OCI-LY1 (cell line): ENCODE measurements at regions not wholly inside any gene's neighbourhood (a gene's known extent, or its start where the extent isn't known, plus 50 kb on each side); places are given as distances from the start of the nearest gene placed in this dataset.

Experiments used
- H2AFZ ChIP-seq: fragments of 200-600 bp; sonication (generic), shearing (Covaris generic); 2 replicates; pipeline ENCODE4 v1.6.0; 2014; ENCODE audit warnings: antibody characterized with exemption, mild to moderate bottlenecking, low read length
- H3F3A ChIP-seq: fragments of 200-600 bp; sonication (generic), shearing (Covaris generic); 2 replicates; pipeline ENCODE4 v1.6.0; 2014; ENCODE audit warnings: mild to moderate bottlenecking, antibody characterized with exemption, low read length, moderate library complexity; ENCODE audit not compliant: insufficient read depth
- H3K27ac ChIP-seq: fragments of 200-600 bp; sonication (generic); 2 replicates; pipeline ENCODE4 v1.5.1; 2014; ENCODE audit warnings: low read length, mixed run types, mild to moderate bottlenecking, low read depth; ENCODE audit not compliant: poor library complexity, severe bottlenecking
- H3K27me3 ChIP-seq: fragments of 200-600 bp; sonication (generic); 2 replicates; pipeline ENCODE4 v1.6.0; 2014; ENCODE audit warnings: antibody characterized with exemption, mild to moderate bottlenecking, low read length, moderate library complexity; ENCODE audit not compliant: insufficient read depth
- H3K36me3 ChIP-seq: fragments of 200-600 bp; sonication (generic); 2 replicates; pipeline ENCODE4 v1.6.1; 2014; ENCODE audit warnings: mild to moderate bottlenecking, antibody characterized with exemption, low read length, moderate library complexity, mixed read lengths; ENCODE audit not compliant: insufficient read depth
- H3K4me1 ChIP-seq: fragments of 200-600 bp; sonication (generic); 2 replicates; pipeline ENCODE4 v1.5.1; 2014; ENCODE audit warnings: mild to moderate bottlenecking, low read length, moderate library complexity; ENCODE audit not compliant: insufficient read depth, severe bottlenecking
- H3K4me2 ChIP-seq: fragments of 200-600 bp; sonication (generic), shearing (Covaris generic); 2 replicates; pipeline ENCODE4 v1.6.1; 2014; ENCODE audit warnings: low read length
- H3K4me3 ChIP-seq: fragments of 200-600 bp; sonication (generic); 2 replicates; pipeline ENCODE4 v1.5.1; 2014; ENCODE audit warnings: low read length, low read depth, mild to moderate bottlenecking, mixed read lengths; ENCODE audit not compliant: poor library complexity, severe bottlenecking
- H3K79me2 ChIP-seq: fragments of 200-600 bp; shearing (Covaris generic); 2 replicates; pipeline ENCODE4 v1.6.1; 2016; ENCODE audit warnings: mixed run types, low read length, mixed read lengths; ENCODE audit not compliant: insufficient read depth
- H3K9ac ChIP-seq: fragments of 200-600 bp; sonication (generic), shearing (Covaris generic); 2 replicates; pipeline ENCODE4 v1.6.1; 2014; ENCODE audit warnings: mild to moderate bottlenecking, low read length, mixed read lengths
- H3K9me2 ChIP-seq: fragments of 200-600 bp; sonication (generic), shearing (Covaris generic); 2 replicates; pipeline ENCODE4 v1.6.1; 2014; ENCODE audit warnings: low read depth, mild to moderate bottlenecking, low read length, mixed read lengths
- H3K9me3 ChIP-seq: fragments of 200-600 bp; shearing (Covaris generic); 2 replicates; pipeline ENCODE4 v1.6.1; 2014; ENCODE audit warnings: low read length, mixed read lengths
- H4K20me1 ChIP-seq: fragments of 200-600 bp; sonication (generic), shearing (Covaris generic); 2 replicates; pipeline ENCODE4 v1.6.0; 2016; ENCODE audit warnings: mild to moderate bottlenecking, low read length; ENCODE audit not compliant: insufficient read depth
- EZH2 ChIP-seq: fragments of 200-600 bp; sonication (generic), shearing (Covaris generic); IDR thresholded peaks from 2 replicates; pipeline ENCODE4 v1.8.0; 2017; ENCODE audit warnings: borderline replicate concordance, mixed run types, mild to moderate bottlenecking, antibody characterized with exemption, low read length, moderate library complexity, mixed read lengths
- TF ChIP-seq, protein P1 (sequence below): fragments of 200-600 bp; sonication (generic), shearing (Covaris generic); IDR thresholded peaks from 2 replicates; pipeline ENCODE4 v1.5.1; 2017; ENCODE audit warnings: mild to moderate bottlenecking, antibody characterized with exemption, low read length, moderate library complexity, mixed read lengths

DNA sequence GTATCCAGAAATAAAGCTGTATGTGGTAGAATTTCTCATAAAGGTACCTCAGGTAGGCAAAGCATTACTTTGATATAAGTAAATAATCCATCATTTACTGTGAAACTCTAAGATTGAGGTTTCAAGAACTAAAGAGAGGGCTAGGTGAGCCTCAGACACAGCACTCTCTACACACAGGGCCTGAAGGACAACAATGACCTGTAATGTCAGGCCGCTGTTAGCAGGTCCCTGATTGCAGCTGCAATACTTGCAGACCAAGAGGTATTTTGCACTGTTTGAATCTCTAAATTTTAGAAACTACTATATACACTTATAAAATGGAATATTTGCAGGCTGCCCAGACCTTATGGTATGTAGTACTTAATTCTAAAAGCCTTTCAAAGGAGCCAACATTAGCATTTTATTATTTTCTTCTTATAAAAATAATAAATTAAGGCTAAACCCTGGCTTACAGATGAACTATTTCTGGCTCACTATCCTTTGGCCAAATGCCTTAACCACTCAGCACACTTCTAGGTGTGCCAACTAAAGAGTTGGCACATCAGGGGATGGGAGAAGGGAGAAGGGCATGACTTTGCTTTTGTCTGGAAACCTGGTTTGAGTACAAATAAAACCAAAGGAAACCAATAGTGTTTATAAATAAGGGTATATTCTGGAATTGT is 66.7 kb upstream of the SLC39A10 start:
- H3K9me3 ChIP-seq = no peaks in the 10 kb centered on the region
- TF ChIP-seq EZH2 = no peak
- TF ChIP-seq, protein P1, sequence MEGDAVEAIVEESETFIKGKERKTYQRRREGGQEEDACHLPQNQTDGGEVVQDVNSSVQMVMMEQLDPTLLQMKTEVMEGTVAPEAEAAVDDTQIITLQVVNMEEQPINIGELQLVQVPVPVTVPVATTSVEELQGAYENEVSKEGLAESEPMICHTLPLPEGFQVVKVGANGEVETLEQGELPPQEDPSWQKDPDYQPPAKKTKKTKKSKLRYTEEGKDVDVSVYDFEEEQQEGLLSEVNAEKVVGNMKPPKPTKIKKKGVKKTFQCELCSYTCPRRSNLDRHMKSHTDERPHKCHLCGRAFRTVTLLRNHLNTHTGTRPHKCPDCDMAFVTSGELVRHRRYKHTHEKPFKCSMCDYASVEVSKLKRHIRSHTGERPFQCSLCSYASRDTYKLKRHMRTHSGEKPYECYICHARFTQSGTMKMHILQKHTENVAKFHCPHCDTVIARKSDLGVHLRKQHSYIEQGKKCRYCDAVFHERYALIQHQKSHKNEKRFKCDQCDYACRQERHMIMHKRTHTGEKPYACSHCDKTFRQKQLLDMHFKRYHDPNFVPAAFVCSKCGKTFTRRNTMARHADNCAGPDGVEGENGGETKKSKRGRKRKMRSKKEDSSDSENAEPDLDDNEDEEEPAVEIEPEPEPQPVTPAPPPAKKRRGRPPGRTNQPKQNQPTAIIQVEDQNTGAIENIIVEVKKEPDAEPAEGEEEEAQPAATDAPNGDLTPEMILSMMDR = no peak
- H3K27me3 ChIP-seq = 0 out of 2 replicates have a peak, but pooled peaks cover 2% of the 10 kb centered on the region
- no peak overlapping the region for H3K9ac ChIP-seq
- no peak overlapping the region for H2AFZ ChIP-seq
- H3F3A ChIP-seq = no peaks in the 10 kb centered on the region
- no peaks in the 10 kb centered on the region for H3K36me3 ChIP-seq
- no peak overlapping the region for H3K27ac ChIP-seq
- H3K4me1 ChIP-seq = no peaks in the 10 kb centered on the region
- H3K4me2 ChIP-seq = no peak overlapping the region
- H3K79me2 ChIP-seq = no peaks in the 10 kb centered on the region
- no peak overlapping the region for H3K4me3 ChIP-seq
- H4K20me1 ChIP-seq = no peaks in the 10 kb centered on the region
- H3K9me2 ChIP-seq = no peaks in the 10 kb centered on the region

DNA sequence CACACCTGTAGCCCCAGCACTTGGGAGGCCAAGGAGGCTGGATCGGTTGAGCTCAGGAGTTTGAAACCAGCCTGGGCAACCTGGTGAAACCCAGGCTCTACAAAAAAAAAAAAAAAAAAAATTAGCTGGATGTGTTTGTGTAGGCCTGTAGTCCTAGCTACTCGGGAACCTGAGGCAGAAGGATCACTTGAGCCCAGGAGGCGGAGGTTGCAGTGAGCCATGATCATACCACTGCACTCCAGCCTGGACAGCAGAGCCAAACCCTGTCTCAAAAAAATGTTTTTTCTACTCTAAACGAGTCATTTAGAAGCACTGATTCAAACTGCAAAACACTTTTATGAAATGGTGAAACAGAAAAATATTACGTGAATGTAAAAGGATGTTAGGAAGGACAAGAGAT is 69.1 kb upstream of the SLC39A10 start:
- no peaks in the 10 kb centered on the region for H4K20me1 ChIP-seq
- H3K27ac ChIP-seq = no peak overlapping the region
- H3K9ac ChIP-seq = no peak overlapping the region
- H3K4me1 ChIP-seq = no peaks in the 10 kb centered on the region
- H3K9me3 ChIP-seq = no peaks in the 10 kb centered on the region
- H3K9me2 ChIP-seq = no peaks in the 10 kb centered on the region
- no peaks in the 10 kb centered on the region for H3K79me2 ChIP-seq
- H3K36me3 ChIP-seq = no peaks in the 10 kb centered on the region
- no peaks in the 10 kb centered on the region for H3K27me3 ChIP-seq
- no peak overlapping the region for H3K4me2 ChIP-seq
- H3K4me3 ChIP-seq = no peak overlapping the region
- no peak overlapping the region for H2AFZ ChIP-seq
- H3F3A ChIP-seq = no peaks in the 10 kb centered on the region
- no peak for TF ChIP-seq EZH2
- TF ChIP-seq, protein P1 = no peak

DNA sequence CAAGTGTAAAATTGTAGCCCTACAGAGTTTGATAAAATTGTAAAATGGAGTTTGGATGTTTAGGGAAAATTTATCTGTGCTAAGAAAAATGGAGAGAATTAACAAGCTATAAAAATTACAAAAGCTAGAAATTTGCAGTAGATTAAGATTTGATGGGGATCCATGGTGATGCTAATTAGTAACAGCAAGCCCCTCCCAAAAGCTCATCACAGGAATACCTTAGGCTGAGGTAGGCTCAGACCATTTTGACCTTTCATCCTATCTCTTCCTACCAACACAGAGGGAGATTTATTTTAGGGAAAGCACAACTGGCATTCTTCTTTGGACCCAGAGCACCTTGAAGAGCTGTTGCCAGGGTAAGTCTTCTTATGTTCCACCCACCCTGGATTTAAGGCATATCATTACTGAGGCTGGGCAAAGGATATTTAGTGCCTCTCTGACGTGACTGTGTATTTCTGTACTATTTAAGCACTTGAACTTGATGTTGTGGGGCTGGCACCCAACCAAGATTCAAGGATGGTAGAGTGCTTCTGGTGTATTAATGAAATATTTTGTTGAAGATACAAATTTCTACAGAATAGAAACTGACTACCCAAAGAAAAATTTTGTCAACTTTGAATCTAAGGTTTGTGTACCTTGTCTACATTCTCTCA is 70.8 kb upstream of the SLC39A10 start:
- no peaks in the 10 kb centered on the region for H3K36me3 ChIP-seq

More for the DNA sequence above, 70.8 kb upstream of the SLC39A10 start:
- no peaks in the 10 kb centered on the region for H3K9me3 ChIP-seq
- no peaks in the 10 kb centered on the region for H4K20me1 ChIP-seq
- no peak overlapping the region for H2AFZ ChIP-seq
- H3F3A ChIP-seq = no peaks in the 10 kb centered on the region
- H3K4me1 ChIP-seq = no peaks in the 10 kb centered on the region
- H3K9me2 ChIP-seq = no peaks in the 10 kb centered on the region
- TF ChIP-seq EZH2 = no peak
- TF ChIP-seq, protein P1 = no peak
- H3K27ac ChIP-seq = no peak overlapping the region
- no peak overlapping the region for H3K4me3 ChIP-seq
- no peak overlapping the region for H3K4me2 ChIP-seq
- H3K79me2 ChIP-seq = no peaks in the 10 kb centered on the region
- H3K9ac ChIP-seq = no peak overlapping the region
- H3K27me3 ChIP-seq = no peaks in the 10 kb centered on the region
